ENCODE measurements at regions not wholly inside any gene's neighbourhood (a gene's known extent, or its start where the extent isn't known, plus 50 kb on each side); places are given as distances from the start of the nearest gene placed in this dataset.

DNA sequence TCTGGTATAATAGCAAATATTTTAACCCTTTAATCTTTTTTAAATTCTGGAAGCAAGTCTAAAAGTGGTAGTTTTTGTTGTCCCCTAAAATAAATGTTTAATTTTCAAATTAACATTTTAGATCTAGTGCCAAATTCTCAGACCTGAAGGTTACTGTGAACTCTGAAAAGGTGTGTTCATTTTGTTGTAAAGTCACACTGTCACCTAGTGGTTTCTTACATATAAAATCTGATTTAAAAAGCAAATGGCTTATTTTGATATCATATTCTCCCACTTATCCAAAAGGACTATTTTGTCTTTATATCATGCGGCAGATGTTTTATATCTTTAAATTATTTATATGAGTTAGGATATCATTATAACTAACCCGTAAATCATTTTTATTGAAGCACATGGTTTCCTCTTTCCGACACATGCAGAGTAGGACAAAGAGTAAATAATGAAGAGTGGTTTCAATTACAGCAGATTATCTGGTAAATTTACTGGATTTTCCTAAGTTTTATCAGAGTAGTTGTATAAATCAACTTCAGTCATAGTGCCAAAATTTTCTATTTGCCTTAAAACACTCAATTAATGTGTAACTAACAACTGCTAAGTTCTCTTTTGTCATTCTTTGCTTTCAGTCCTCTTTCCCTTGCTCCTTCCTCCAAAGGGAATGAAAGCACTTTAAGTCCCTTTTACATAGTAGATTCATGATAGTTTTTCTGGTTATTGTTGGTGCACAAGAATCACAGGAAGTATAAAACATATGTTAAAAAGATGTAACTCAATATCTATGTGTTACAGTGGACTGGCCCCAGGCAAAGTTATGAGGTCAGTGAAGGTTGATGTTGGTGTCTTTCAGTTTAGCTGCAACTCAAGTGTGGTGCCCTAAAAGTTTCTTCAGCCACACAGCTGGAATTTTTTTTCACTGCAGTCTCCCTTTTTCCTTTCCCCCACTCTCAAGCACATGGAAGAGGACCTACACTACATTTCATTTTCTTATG lies 189.6 kb downstream of the COX7C start:
- no peak for TF ChIP-seq EZH2 (IDR thresholded peaks at IDR 0.05; ENCODE audit: low read length, missing control alignments)
- no peak for TF ChIP-seq CTCF (conservative IDR thresholded peaks at IDR 0.05 in 1 of 2, IDR thresholded peaks at IDR 0.05 in 1 of 2; ENCODE audit: low read depth in 1 of 2, low read length in 2 of 2)
- no peak for DNase-seq (ENCODE audit: low read depth in 2 of 2)
- Histone ChIP-seq H3K27ac (ENCODE audit: insufficient read depth, low read length) (no peak overlapping the region), H3K4me1 (ENCODE audit: control insufficient read depth, extremely low read depth, insufficient read depth, low read length) (no peaks in the 10 kb centered on the region), H3K4me3 (replicated peaks in 1 of 4; ENCODE audit: control extremely low read depth in 1 of 4, insufficient read depth in 1 of 4, low read depth in 3 of 4, low read length in 4 of 4) (no peak overlapping the region), H3K79me2 (ENCODE audit: control insufficient read depth, insufficient read depth, low read length) (no peaks in the 10 kb centered on the region), H3K36me3 (ENCODE audit: control insufficient read depth, insufficient read depth, low read length) (no peaks in the 10 kb centered on the region), H3K9ac (ENCODE audit: insufficient read depth, low read length) (no peak overlapping the region), H3K4me2 (ENCODE audit: extremely low read depth, insufficient read depth, low read length) (no peak overlapping the region), H2AFZ (ENCODE audit: low read length) (no peak overlapping the region), H4K20me1 (ENCODE audit: control insufficient read depth, extremely low read depth, insufficient read depth, low read length) (no peaks in the 10 kb centered on the region), H3K9me3 (ENCODE audit: control insufficient read depth, insufficient read depth, low read depth, low read length) (no peaks in the 10 kb centered on the region), H3K27me3 (ENCODE audit: control insufficient read depth, insufficient read depth, low read length) (no peaks in the 10 kb centered on the region)

DNA sequence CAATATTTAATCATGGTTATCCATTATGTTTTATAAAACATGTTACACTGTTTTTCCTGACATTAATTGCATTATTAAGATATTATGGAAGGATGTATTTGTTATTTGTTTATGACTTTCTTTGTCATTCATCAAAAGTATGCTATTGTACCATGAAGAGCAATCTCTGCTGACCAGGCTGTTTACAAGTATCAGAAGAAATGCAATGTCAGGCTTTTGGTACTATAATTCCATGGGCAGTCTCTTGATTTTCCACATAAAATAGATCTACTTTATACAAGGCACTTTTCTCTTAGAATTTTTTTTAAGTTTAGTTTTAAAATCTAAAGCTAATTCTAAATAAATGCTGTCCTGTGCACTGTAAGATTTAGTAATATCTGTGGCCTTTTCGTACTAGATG lies 196.6 kb downstream of the COX7C start:
- TF ChIP-seq EZH2 (IDR thresholded peaks at IDR 0.05; ENCODE audit: low read length, missing control alignments) (no peak), CTCF (conservative IDR thresholded peaks at IDR 0.05 in 1 of 2, IDR thresholded peaks at IDR 0.05 in 1 of 2; ENCODE audit: low read depth in 1 of 2, low read length in 2 of 2) (no peak)
- H3K9ac ChIP-seq (ENCODE audit: insufficient read depth, low read length): no peak overlapping the region
- no peak overlapping the region for H2AFZ ChIP-seq (ENCODE audit: low read length)
- H3K4me2 ChIP-seq (ENCODE audit: extremely low read depth, insufficient read depth, low read length): no peak overlapping the region
- H4K20me1 ChIP-seq (ENCODE audit: control insufficient read depth, extremely low read depth, insufficient read depth, low read length): no peaks in the 10 kb centered on the region
- no peaks in the 10 kb centered on the region for H3K27me3 ChIP-seq (ENCODE audit: control insufficient read depth, insufficient read depth, low read length)
- no peak overlapping the region for H3K27ac ChIP-seq (ENCODE audit: insufficient read depth, low read length)
- H3K4me3 ChIP-seq (replicated peaks in 1 of 4; ENCODE audit: control extremely low read depth in 1 of 4, insufficient read depth in 1 of 4, low read depth in 3 of 4, low read length in 4 of 4): no peak overlapping the region
- H3K9me3 ChIP-seq (ENCODE audit: control insufficient read depth, insufficient read depth, low read depth, low read length): no peaks in the 10 kb centered on the region
- H3K79me2 ChIP-seq (ENCODE audit: control insufficient read depth, insufficient read depth, low read length): no peaks in the 10 kb centered on the region
- DNase-seq (ENCODE audit: low read depth in 2 of 2): no peak
- no peaks in the 10 kb centered on the region for H3K4me1 ChIP-seq (ENCODE audit: control insufficient read depth, extremely low read depth, insufficient read depth, low read length)
- no peaks in the 10 kb centered on the region for H3K36me3 ChIP-seq (ENCODE audit: control insufficient read depth, insufficient read depth, low read length)

DNA sequence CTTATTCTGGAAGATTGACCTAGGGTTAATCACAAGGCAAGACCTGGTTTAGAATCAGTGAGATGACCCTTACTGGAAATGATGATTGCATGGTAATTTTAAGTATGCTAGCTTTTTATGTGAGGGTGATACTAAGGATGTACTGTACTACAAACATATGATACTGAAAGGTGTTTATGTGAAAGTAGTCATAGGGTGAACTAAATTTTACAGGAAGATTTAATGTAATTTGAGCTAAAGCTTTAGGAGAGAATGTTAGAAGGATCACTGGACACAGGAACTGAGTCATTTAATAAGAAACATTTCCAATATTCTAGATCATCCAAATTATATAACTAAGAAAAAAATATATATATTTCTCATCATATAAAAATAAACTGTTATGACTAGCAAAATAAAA lies 197.2 kb downstream of the COX7C start:
- no peak for DNase-seq (ENCODE audit: low read depth in 2 of 2)
- no peak overlapping the region for H3K4me3 ChIP-seq (replicated peaks in 1 of 4; ENCODE audit: control extremely low read depth in 1 of 4, insufficient read depth in 1 of 4, low read depth in 3 of 4, low read length in 4 of 4)
- H3K36me3 ChIP-seq (ENCODE audit: control insufficient read depth, insufficient read depth, low read length): no peaks in the 10 kb centered on the region
- H2AFZ ChIP-seq (ENCODE audit: low read length): no peak overlapping the region
- H3K27ac ChIP-seq (ENCODE audit: insufficient read depth, low read length): no peak overlapping the region
- H3K79me2 ChIP-seq (ENCODE audit: control insufficient read depth, insufficient read depth, low read length): no peaks in the 10 kb centered on the region
- no peak overlapping the region for H3K9ac ChIP-seq (ENCODE audit: insufficient read depth, low read length)
- H3K4me2 ChIP-seq (ENCODE audit: extremely low read depth, insufficient read depth, low read length): no peak overlapping the region
- H3K27me3 ChIP-seq (ENCODE audit: control insufficient read depth, insufficient read depth, low read length): no peaks in the 10 kb centered on the region
- H3K4me1 ChIP-seq (ENCODE audit: control insufficient read depth, extremely low read depth, insufficient read depth, low read length): no peaks in the 10 kb centered on the region
- TF ChIP-seq CTCF (conservative IDR thresholded peaks at IDR 0.05 in 1 of 2, IDR thresholded peaks at IDR 0.05 in 1 of 2; ENCODE audit: low read depth in 1 of 2, low read length in 2 of 2): no peak
- TF ChIP-seq EZH2 (IDR thresholded peaks at IDR 0.05; ENCODE audit: low read length, missing control alignments): no peak
- no peaks in the 10 kb centered on the region for H4K20me1 ChIP-seq (ENCODE audit: control insufficient read depth, extremely low read depth, insufficient read depth, low read length)
- no peaks in the 10 kb centered on the region for H3K9me3 ChIP-seq (ENCODE audit: control insufficient read depth, insufficient read depth, low read depth, low read length)
